RCC 7860 (cell line): ENCODE measurements at regions not wholly inside any gene's neighbourhood (a gene's known extent, or its start where the extent isn't known, plus 50 kb on each side); places are given as distances from the start of the nearest gene placed in this dataset.

Experiments used
- DNase-seq: peaks from one replicate; pipeline ENCODE4 v3.0.0-alpha.2; 2015; ENCODE audit warnings: low spot score
- FAIRE-seq: peaks from 2 replicates; lab custom pipeline; 2012; peaks lifted over from hg19 to GRCh38; lab: Jason Lieb, UNC

- no peak for DNase-seq
Measured at GRCh38 chr6:104326173-104327001, 533.3 kb downstream of the HACE1 start.

GRCh38 chr6:104325341-104326172, 534.2 kb downstream of the HACE1 start:
- DNase-seq (no peak), FAIRE-seq (no peak)

More at GRCh38 chr6:104326173-104327001, 533.3 kb downstream of the HACE1 start:
- no peak for FAIRE-seq

DNA sequence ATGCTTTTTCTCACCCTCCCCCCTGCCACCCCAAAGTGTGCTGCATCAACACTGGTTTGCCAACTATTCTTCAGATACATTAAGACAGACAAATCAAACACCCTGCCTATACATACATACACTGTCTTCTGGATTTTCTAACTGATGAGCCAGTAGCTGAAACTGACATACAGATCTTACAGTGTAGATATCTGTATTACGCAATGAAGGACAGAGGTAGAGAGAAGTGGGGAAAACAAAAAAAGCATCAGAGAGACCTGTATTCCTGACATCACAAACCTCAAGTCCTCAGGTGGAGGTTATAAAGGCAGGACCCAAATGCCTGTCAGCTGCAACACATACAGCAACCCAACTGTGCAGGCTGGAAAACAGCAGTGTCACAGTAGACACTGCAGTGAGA, 535.4 kb downstream of the HACE1 start:
- FAIRE-seq (no peak), DNase-seq (no peak)

GRCh38 chr6:104322841-104323240, 536.9 kb downstream of the HACE1 start:
- FAIRE-seq (no peak), DNase-seq (no peak)

- no peak for DNase-seq
- FAIRE-seq, result no peak
Measured at GRCh38 chr6:104321301-104321700, 538.4 kb downstream of the HACE1 start.

GRCh38 chr6:104320896-104321295, 538.8 kb downstream of the HACE1 start:
- DNase-seq, result no peak
- FAIRE-seq, result no peak

DNA sequence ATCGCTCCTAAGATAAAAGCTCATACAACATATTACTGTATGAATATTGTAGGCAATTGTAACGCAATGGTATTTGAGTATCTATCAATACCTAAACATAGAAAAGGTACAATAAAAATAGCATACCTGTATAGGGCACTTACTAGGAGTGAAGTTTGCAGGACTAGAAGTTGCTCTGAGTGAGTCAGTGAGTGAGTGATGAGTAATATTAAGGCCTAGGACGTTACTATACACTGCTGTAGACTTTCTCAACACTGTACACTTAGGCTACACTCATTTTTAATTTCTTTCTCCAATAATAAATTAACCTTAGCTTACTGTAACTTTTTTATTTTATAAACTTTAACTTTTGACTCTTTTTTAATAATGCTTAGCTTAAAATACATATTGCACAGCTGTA, 546.9 kb downstream of the HACE1 start:
- FAIRE-seq (no peak), DNase-seq (no peak)

GRCh38 chr6:104306211-104306610, 553.5 kb downstream of the HACE1 start:
- no peak for FAIRE-seq
- DNase-seq, result no peak

- no peak for DNase-seq
- FAIRE-seq, result no peak
Measured at GRCh38 chr6:104305206-104305605, 554.5 kb downstream of the HACE1 start.

DNA sequence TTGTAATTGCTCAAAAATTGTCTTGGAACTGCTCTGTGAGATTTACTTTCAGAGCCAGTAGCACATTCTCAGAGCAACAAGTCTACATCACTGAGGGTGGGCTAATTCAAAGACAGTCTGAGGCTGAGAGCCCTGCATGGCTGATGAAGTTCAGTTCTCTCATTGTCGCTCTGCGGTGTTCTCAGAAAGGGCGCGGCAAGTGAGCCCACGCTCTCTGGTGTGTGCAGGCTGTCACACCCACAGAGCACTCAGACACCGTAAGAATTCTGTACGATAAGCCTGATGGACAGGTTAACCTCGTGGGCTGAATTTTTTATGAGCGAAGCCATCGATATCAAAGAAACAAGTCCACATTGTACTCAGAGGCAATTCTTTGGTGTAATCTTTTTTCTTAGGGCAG, 557.8 kb downstream of the HACE1 start:
- FAIRE-seq (no peak), DNase-seq (no peak)

DNA sequence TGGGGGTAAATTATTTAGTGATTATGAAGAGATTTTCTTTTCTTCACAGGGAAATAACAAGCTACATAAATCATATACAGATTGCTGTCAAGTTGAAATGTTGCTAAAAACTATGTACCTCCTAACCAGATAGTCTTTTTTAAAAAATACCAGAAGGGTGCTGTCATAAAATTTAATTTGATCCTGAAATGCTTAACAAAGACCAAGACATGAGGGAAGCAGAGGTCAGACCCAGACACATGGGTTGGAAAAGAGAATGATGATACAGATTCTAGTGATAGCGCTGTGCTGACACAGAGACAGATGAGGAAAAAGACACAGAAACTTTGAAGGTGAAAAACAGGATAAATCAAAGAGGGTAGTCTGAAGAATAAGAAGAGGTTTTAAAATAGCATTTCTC, 573.1 kb downstream of the HACE1 start:
- DNase-seq (no peak), FAIRE-seq (no peak)

GRCh38 chr6:104284872-104285271, 574.8 kb downstream of the HACE1 start:
- FAIRE-seq (no peak), DNase-seq (no peak)

DNA sequence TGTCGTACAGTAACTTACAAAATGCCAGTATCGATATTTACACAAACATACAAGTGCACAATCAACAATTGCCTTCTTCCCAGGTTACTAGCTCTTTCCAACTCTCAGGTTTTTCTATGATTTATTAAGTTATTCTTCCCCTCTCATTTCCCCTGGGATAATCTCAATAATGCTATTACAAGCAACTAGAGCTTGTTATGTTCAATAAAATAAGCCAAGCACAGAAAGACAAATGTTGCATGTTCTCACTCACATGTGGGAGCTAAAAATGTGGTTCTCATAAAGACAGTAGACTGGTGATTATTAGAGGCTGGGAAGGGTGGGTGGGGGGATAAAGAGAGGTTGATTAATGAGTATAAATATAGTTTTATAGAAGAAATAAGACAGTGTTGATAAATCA, 577.1 kb downstream of the HACE1 start:
- no peak for FAIRE-seq
- DNase-seq, result no peak

DNA sequence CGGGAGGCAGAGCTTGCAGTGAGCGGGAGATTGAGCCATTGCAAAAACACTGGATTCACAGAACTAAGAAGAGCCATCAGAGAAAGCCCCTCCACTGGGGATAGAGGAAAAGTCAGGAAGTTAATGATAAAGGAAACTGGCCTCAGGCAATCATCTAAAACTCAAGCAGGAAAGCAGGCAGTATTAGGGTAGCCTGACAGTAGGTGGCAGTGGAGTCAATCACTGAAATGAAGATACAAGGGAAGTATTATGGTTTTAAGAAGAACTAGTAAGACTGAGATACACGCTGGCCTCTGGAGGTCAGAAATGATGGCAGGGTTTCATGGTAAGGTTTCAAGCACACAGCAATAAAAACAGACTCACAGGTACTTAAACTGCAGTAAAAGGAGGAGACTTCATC, 578.3 kb downstream of the HACE1 start:
- DNase-seq, result no peak
- no peak for FAIRE-seq

DNA sequence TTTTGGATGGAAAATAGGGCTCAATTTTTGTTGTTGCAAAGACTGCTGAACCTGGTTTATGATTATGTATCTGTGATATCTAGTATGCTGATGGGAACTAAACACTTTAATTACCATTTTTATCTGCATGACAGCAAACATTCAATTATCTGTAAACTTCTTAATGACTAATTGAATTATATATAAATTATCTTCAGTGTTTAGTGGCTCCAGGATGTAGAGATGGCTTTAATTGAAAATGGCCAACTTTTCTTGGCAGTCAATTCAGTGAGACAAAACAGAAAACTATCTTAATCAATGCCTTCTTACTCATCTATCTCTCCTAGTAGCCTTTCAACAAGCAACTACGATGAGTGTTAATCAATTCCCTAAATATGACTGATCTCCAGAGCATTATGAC, 591.3 kb downstream of the HACE1 start:
- FAIRE-seq, result no peak
- no peak for DNase-seq

DNA sequence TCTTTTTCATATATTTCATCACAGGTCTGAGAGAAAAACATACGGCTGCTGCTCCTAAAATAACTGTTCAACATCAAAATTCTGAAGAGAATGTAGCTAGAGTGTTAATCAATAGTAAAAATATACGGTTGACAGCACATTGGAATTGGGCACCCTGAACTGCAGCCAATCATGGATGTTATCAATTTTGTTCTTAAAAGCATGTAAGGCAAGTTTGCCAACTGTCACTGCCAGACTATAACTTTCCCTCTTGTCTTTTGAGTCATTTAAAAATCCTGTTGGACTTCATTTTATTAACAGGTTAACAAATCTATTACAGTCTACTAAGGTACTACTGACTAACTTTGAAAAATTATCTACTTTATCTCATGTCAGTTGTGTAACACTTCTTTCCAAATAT, 592.8 kb downstream of the HACE1 start:
- no peak for FAIRE-seq

GRCh38 chr6:104256646-104257045, 603.1 kb downstream of the HACE1 start:
- DNase-seq, result no peak
- no peak for FAIRE-seq

More for the DNA sequence above, 592.8 kb downstream of the HACE1 start:
- no peak for DNase-seq

- FAIRE-seq, result no peak
- no peak for DNase-seq
Measured at GRCh38 chr6:104253236-104253635, 606.5 kb downstream of the HACE1 start.

- DNase-seq, result no peak
- no peak for FAIRE-seq
Measured at GRCh38 chr6:104252276-104252675, 607.4 kb downstream of the HACE1 start.

- FAIRE-seq (no peak), DNase-seq (no peak)
Measured at GRCh38 chr6:104251651-104252050, 608.1 kb downstream of the HACE1 start.

GRCh38 chr6:104240865-104241264, 618.9 kb downstream of the HACE1 start:
- FAIRE-seq, result no peak

DNA sequence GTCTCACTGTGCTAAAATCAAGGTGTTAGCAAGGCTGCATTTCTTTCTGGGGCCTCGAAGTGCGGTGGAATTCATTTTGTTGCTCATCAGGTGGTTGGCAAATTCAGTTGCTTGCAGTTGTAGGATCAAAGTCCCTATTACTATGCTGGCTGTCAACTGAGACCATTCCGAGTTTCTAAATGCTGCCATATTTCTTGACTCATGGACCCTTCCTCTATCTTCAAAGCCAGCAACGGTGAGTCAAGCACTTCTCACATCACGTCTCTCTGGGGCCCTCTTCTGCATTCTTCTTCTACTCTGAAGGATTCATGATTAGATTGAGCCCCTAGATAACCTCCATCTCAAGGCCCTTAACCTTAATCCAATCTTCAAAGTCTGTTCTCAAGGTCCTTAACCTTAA, 619.7 kb downstream of the HACE1 start:
- no peak for FAIRE-seq
- no peak for DNase-seq

More at GRCh38 chr6:104240865-104241264, 618.9 kb downstream of the HACE1 start:
- DNase-seq, result no peak
